Activated T-cell treated with anti-CD3 and anti-CD28 coated beads for 48 hours (primary cell): ENCODE measurements at regions not wholly inside any gene's neighbourhood (a gene's known extent, or its start where the extent isn't known, plus 50 kb on each side); places are given as distances from the start of the nearest gene placed in this dataset.

ENCODE experiments used
- DNase-seq: peaks from one replicate; pipeline ENCODE4 v3.0.0-alpha.2; 2020; ENCODE audit warnings: low read depth

- no peak for DNase-seq
Measured at GRCh38 chr11:19595840-19596751, 116.5 kb upstream of the NAV2 start.

DNA sequence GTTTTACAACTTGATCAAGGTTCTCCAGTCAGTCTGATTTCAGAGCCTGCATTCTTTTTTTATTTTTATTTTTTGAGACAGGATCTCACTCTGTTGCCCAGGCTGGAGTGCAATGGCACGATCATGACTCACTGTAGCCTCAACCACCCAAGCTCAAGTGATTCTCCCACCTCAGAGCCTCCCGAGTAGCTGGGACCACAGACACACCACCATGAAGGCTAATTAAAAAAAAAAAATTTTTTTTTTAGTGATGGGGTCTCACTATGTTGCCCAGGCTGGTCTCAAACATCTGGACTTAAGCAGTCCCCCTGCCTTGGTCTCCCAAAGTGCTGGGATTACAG lies 117.2 kb upstream of the NAV2 start:
- DNase-seq = no peak

DNA sequence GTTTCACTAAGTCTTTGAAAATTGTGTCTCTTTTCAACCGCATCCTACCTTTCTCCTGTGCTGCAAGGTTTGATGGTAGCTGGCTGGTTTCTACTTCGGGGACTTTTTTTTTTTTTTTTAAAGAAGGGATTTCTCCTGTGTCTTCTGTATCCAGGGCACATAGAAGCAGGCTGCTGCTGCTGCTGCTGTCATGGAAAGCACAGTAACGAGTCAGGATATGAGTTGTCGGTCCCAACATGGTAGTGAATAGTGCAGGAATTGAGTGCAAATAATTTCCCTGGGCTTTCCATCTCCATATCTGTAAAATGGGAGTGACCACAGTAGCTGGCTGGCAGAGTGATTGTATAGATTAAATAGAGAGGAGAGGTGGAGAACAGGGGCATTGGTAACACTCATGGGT lies 118.3 kb upstream of the NAV2 start:
- no peak for DNase-seq

- no peak for DNase-seq
Measured at GRCh38 chr11:19592842-19593241, 119.8 kb upstream of the NAV2 start.

DNA sequence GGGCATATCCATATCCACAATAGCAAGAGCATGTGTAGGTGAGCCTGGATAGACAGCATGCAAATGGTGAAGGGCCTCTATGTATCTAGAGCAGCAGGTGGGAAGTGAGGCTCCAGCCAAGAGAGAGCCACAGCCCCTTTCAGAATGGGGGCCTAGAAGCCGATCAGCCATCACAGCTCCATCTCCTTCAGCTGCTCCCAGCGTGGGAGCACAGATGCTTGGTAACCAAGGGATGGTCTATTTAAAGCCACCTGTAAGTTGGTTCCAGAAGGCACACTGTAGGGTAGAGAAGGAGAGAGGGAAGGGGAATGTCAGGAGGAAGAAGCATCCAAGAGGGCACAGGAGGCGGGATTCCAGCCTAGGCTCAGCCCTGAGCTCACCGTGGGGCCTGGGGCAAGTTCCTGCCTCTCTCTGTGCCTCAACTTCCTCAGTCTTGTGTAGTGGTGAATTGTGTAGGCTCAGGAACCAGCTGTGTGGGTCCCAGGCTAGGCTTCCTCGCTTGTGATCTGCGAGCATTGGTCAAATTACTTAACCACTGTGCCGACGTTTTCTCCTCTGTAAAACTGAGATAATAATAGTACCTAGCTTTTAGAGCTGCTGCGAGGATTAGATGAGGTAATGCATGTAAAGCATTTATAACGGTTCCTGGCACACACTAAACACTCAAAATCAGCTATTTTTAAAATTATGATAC lies 122.9 kb upstream of the NAV2 start:
- no peak for DNase-seq

DNA sequence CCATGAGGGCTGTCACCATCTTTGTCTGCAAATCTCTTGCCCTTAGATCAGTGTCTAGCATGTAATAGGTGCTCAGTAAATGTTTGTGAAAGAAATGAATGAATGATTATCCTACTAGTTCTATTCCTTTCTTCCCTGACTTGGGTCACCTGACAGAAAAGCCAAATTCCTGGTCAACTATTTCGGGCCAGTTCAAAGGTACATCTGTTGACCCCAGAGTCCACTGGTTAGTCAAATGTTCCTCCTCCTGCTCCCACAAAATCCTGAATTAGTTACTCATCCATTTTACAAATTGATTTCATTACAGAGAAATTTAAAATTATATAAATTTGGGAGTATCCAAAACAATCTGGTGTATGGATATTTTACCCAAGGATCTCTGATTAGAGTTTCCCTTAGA lies 124.7 kb upstream of the NAV2 start:
- no peak for DNase-seq

DNA sequence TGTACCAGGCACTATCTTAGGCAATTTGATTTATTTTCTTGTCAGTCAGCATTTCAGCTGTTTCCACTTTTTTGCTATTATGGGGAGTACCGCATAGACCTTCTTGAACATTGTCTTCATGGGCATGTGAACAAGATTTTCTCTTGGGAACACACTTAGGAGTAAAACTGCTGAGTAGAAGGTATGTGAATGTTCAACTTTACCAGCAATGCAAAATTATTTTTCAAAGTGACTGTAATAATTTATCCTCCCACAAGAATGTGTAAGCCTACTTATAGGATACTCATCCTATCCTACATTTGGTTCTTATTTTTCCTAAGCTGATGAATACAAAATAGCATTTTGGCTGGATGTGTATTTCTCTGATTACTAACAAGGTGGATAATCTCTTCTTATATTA lies 132.0 kb upstream of the NAV2 start:
- no peak for DNase-seq

GRCh38 chr11:19579957-19580356 lies 132.7 kb upstream of the NAV2 start:
- DNase-seq = no peak

GRCh38 chr11:19578871-19579270 lies 133.8 kb upstream of the NAV2 start:
- no peak for DNase-seq

GRCh38 chr11:19577976-19578619 lies 134.5 kb upstream of the NAV2 start:
- no peak for DNase-seq

GRCh38 chr11:19577391-19577975 lies 135.2 kb upstream of the NAV2 start:
- no peak for DNase-seq

DNA sequence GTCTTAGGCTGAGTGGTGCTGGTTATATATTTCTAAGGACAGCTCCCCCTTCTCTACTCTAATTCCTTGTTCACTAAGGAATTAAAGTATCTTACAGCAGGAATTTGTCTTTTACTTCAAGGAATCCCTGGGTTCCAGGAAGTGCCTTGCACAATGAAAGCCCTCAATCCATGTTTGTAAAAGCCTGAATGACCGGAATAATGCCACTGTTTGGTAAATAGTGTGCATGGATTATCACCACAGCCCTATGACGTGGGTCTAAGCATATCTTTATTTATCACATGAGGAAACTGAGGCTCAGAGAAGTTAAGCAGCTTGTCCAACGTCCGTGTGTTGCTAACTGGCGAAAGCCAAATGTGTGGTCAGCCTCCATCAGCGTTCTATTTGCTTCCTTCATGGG lies 135.7 kb upstream of the NAV2 start:
- no peak for DNase-seq

GRCh38 chr11:19576054-19576453 lies 136.6 kb upstream of the NAV2 start:
- no peak for DNase-seq

- DNase-seq = no peak
Measured at GRCh38 chr11:19574916-19575315, 137.7 kb upstream of the NAV2 start.

GRCh38 chr11:19573666-19574065 lies 139.0 kb upstream of the NAV2 start:
- DNase-seq = no peak

- DNase-seq = no peak
Measured at GRCh38 chr11:19571906-19572305, 140.7 kb upstream of the NAV2 start.

DNA sequence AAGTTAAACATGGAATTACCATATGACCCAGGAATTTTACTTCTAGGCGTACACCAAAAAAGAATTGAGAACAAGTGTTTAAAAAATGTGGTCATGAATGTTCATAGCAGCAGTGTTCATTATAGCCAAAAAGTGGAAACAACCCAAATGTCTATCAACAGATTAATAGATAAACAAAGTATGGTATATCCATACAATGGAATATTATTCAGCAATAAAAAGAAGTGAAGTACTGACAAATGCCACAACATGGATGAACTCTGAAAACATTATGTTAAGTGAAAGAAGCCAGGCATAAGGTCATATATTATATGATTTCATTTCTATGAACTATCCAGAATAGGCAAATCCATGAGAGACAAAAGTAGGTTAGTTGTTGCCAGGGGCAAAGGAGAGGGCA lies 141.7 kb upstream of the NAV2 start:
- no peak for DNase-seq

GRCh38 chr11:19567996-19568395 lies 144.6 kb upstream of the NAV2 start:
- DNase-seq = no peak

GRCh38 chr11:19566583-19567379 lies 145.9 kb upstream of the NAV2 start:
- DNase-seq = no peak

- DNase-seq = no peak
Measured at GRCh38 chr11:19565639-19566038, 147.0 kb upstream of the NAV2 start.

- no peak for DNase-seq
Measured at GRCh38 chr11:19562156-19562555, 150.5 kb upstream of the NAV2 start.

DNA sequence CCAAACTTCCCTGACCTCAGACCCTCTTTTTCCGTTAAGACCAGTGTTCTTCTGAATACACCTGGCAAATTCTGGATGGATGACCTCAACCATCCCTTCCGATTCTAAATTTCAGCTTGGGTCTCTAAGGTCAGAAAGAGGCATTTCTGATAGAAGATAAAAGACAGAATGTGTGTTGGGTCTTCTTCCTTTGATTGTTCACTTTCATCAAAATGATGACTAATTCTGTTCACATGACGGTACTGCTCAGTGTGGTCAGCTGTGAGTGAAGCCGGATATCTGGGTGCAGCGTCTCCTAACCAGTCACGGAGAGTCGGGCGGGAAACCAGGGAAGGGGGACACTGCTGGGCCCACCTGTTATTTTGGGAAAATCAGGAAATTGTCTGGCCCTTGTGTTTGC lies 151.6 kb upstream of the NAV2 start:
- no peak for DNase-seq
